Spinal cord (tissue), 9 donors: ENCODE measurements at regions not wholly inside any gene's neighbourhood (a gene's known extent, or its start where the extent isn't known, plus 50 kb on each side); places are given as distances from the start of the nearest gene placed in this dataset.
"Not testable (repeated sequence)": the region's sequence is repeated elsewhere in the genome, so short reads cannot be mapped to it uniquely, and the experiment has no call there.

ENCODE experiments used
- DNase-seq, 6 donors: peaks; one replicate each; pipeline versions ENCODE4 v3.0.0 to v3.0.0-alpha.2; 2013 to 2015; ENCODE audit warnings: low spot score in 6 of 6, low read depth in 4 of 6
- H3K27ac ChIP-seq: one replicate; pipeline ENCODE4 v1.5.1; 2013; ENCODE audit warnings: low read depth, low read length, control low read depth
- H3K27me3 ChIP-seq: one replicate; pipeline ENCODE4 v1.6.1; 2013; ENCODE audit warnings: low read length; ENCODE audit not compliant: control insufficient read depth, insufficient read depth
- H3K36me3 ChIP-seq: one replicate; pipeline ENCODE4 v1.6.1; 2013; ENCODE audit warnings: low read length; ENCODE audit not compliant: control insufficient read depth, insufficient read depth
- H3K4me1 ChIP-seq: one replicate; pipeline ENCODE4 v1.6.1; 2013; ENCODE audit warnings: low read length; ENCODE audit not compliant: control insufficient read depth, insufficient read depth
- H3K4me3 ChIP-seq: one replicate; pipeline ENCODE4 v1.5.1; 2013; ENCODE audit warnings: low read depth, low read length, control low read depth
- H3K9me3 ChIP-seq: one replicate; pipeline ENCODE4 v1.6.1; 2013; ENCODE audit warnings: low read length; ENCODE audit not compliant: control insufficient read depth, insufficient read depth
- WGBS: methylation state at CpG from one replicate; pipeline ENCODE4 v1.1.5; 2013; ENCODE audit warnings: missing lambda C conversion rate; ENCODE audit not compliant: insufficient coverage; 5-methylcytosine and 5-hydroxymethylcytosine counted together
- donor health status: healthy.

- H3K27ac ChIP-seq = no peak overlapping the region
- no peak for DNase-seq
- H3K36me3 ChIP-seq = no peaks in the 10 kb centered on the region
- H3K27me3 ChIP-seq = no peaks in the 10 kb centered on the region
- WGBS = 75% methylated on average over 1 of the region's 3 CpGs
- no peaks in the 10 kb centered on the region for H3K4me1 ChIP-seq
- no peaks in the 10 kb centered on the region for H3K9me3 ChIP-seq
- no peak overlapping the region for H3K4me3 ChIP-seq
These were observed 163.1 kb upstream of the FAT3 start for GRCh38 chr11:92061456-92062062.

- no peaks in the 10 kb centered on the region for H3K36me3 ChIP-seq
- peak in 1 of 6 donors; percentile 23 for DNase-seq
- no peak overlapping the region for H3K27ac ChIP-seq
- H3K27me3 ChIP-seq = no peaks in the 10 kb centered on the region
- H3K9me3 ChIP-seq = no peaks in the 10 kb centered on the region
- no CpG with 5 or more reads among the region's 2 CpGs for WGBS
- H3K4me1 ChIP-seq = no peaks in the 10 kb centered on the region
- H3K4me3 ChIP-seq = no peak overlapping the region
These were observed 166.7 kb upstream of the FAT3 start for GRCh38 chr11:92057849-92058442.

- Histone ChIP-seq H3K27ac (no peak overlapping the region), H3K9me3 (no peaks in the 10 kb centered on the region), H3K27me3 (no peaks in the 10 kb centered on the region), H3K4me3 (no peak overlapping the region), H3K36me3 (no peaks in the 10 kb centered on the region), H3K4me1 (no peaks in the 10 kb centered on the region)
- DNase-seq = no peak
These were observed 171.4 kb upstream of the FAT3 start for GRCh38 chr11:92053216-92053615.

- no peak overlapping the region for H3K27ac ChIP-seq
- H3K9me3 ChIP-seq = no peaks in the 10 kb centered on the region
- peak in 1 of 6 donors; percentile 22 for DNase-seq
- no peaks in the 10 kb centered on the region for H3K27me3 ChIP-seq
- no peaks in the 10 kb centered on the region for H3K36me3 ChIP-seq
- WGBS = 80% methylated on average over 1 of the region's 2 CpGs
- no peaks in the 10 kb centered on the region for H3K4me1 ChIP-seq
- H3K4me3 ChIP-seq = no peak overlapping the region
These were observed 174.3 kb upstream of the FAT3 start for GRCh38 chr11:92050305-92050704.

GRCh38 chr11:92048415-92048814, 176.2 kb upstream of the FAT3 start:
- Histone ChIP-seq H3K27me3 (no peaks in the 10 kb centered on the region), H3K9me3 (no peaks in the 10 kb centered on the region), H3K4me1 (no peaks in the 10 kb centered on the region), H3K4me3 (no peak overlapping the region), H3K27ac (no peak overlapping the region), H3K36me3 (no peaks in the 10 kb centered on the region)
- DNase-seq = peak in 1 of 6 donors; percentile 10
- WGBS = no CpG with 5 or more reads among the region's 1 CpG

GRCh38 chr11:92046103-92046502, 178.5 kb upstream of the FAT3 start:
- Histone ChIP-seq H3K27me3 (no peaks in the 10 kb centered on the region), H3K27ac (no peak overlapping the region), H3K4me1 (no peaks in the 10 kb centered on the region), H3K4me3 (no peak overlapping the region), H3K36me3 (no peaks in the 10 kb centered on the region), H3K9me3 (no peaks in the 10 kb centered on the region)
- no peak for DNase-seq

- Histone ChIP-seq H3K9me3 (no peaks in the 10 kb centered on the region), H3K27me3 (no peaks in the 10 kb centered on the region), H3K4me1 (no peaks in the 10 kb centered on the region), H3K4me3 (no peak overlapping the region), H3K36me3 (no peaks in the 10 kb centered on the region), H3K27ac (no peak overlapping the region)
- DNase-seq = peak in 4 of 6 donors; percentile 4 to 30 (median 6)
These were observed 179.3 kb upstream of the FAT3 start for GRCh38 chr11:92045301-92045700.

- DNase-seq = no peak
- Histone ChIP-seq H3K27me3 (no peaks in the 10 kb centered on the region), H3K4me3 (no peak overlapping the region), H3K4me1 (no peaks in the 10 kb centered on the region), H3K36me3 (no peaks in the 10 kb centered on the region), H3K27ac (no peak overlapping the region), H3K9me3 (no peaks in the 10 kb centered on the region)
- WGBS = 100% methylated on average over 1 of the region's 1 CpG
These were observed 189.1 kb upstream of the FAT3 start for GRCh38 chr11:92035488-92035887.

GRCh38 chr11:92027136-92027535, 197.5 kb upstream of the FAT3 start:
- H3K36me3 ChIP-seq, H3K9me3 ChIP-seq, DNase-seq, H3K4me3 ChIP-seq, H3K27me3 ChIP-seq, H3K4me1 ChIP-seq, H3K27ac ChIP-seq: not testable (repeated sequence)
- 91% methylated on average over 16 of the region's 16 CpGs for WGBS

GRCh38 chr11:92026664-92027063, 198.0 kb upstream of the FAT3 start:
- Histone ChIP-seq H3K27ac (no peak overlapping the region), H3K9me3 (no peaks in the 10 kb centered on the region), H3K36me3 (no peaks in the 10 kb centered on the region), H3K4me3 (no peak overlapping the region), H3K4me1 (no peaks in the 10 kb centered on the region), H3K27me3 (no peaks in the 10 kb centered on the region)
- 97% methylated on average over 7 of the region's 7 CpGs for WGBS
- no peak for DNase-seq
